ENCODE measurements at regions not wholly inside any gene's neighbourhood (a gene's known extent, or its start where the extent isn't known, plus 50 kb on each side); places are given as distances from the start of the nearest gene placed in this dataset.

GRCh38 chr10:2210088-2210487 is 472.8 kb upstream of the ADARB2 start:
- WGBS, 3 donors = 3 to 7% (median 5%) methylated on average over 7 of the region's 7 CpGs
- TF ChIP-seq EP300 (IDR thresholded peaks at IDR 0.05) = no peak
- TF ChIP-seq CTCF (IDR thresholded peaks at IDR 0.05) = no peak
- TF ChIP-seq POLR2A (IDR thresholded peaks at IDR 0.05) = no peak
- no peaks in the 10 kb centered on the region for H3K4me1 ChIP-seq (ENCODE audit: insufficient read depth)
- no peaks in the 10 kb centered on the region for H3K36me3 ChIP-seq
- H3K4me3 ChIP-seq = no peak overlapping the region
- H3K27me3 ChIP-seq = no peaks in the 10 kb centered on the region
- no peaks in the 10 kb centered on the region for H3K9me3 ChIP-seq
- no peak overlapping the region for H3K27ac ChIP-seq
- intact Hi-C loops (cut with DNase I) = no loop called here
- DNase-seq = no peak

- DNase-seq = no peak
- H3K27me3 ChIP-seq = no peaks in the 10 kb centered on the region
- TF ChIP-seq CTCF (IDR thresholded peaks at IDR 0.05) = no peak
- TF ChIP-seq EP300 (IDR thresholded peaks at IDR 0.05) = no peak
- TF ChIP-seq POLR2A (IDR thresholded peaks at IDR 0.05) = no peak
- H3K27ac ChIP-seq = no peak overlapping the region
- H3K36me3 ChIP-seq = no peaks in the 10 kb centered on the region
- H3K4me3 ChIP-seq = no peak overlapping the region
- 74 to 85% (median 77%) methylated on average over 7 of the region's 7 CpGs for WGBS, 3 donors
- H3K4me1 ChIP-seq (ENCODE audit: insufficient read depth) = no peaks in the 10 kb centered on the region
- intact Hi-C loops (cut with DNase I) = no loop called here
- H3K9me3 ChIP-seq = no peaks in the 10 kb centered on the region
Observed at GRCh38 chr10:2208106-2208505, 470.8 kb upstream of the ADARB2 start.

GRCh38 chr10:2207246-2207922 is 470.1 kb upstream of the ADARB2 start:
- H3K27ac ChIP-seq = no peak overlapping the region
- 92 to 93% (median 93%) methylated on average over 27 of the region's 27 CpGs for WGBS, 3 donors
- no peaks in the 10 kb centered on the region for H3K9me3 ChIP-seq
- H3K27me3 ChIP-seq = no peaks in the 10 kb centered on the region
- intact Hi-C loops (cut with DNase I) = no loop called here
- no peaks in the 10 kb centered on the region for H3K4me1 ChIP-seq (ENCODE audit: insufficient read depth)
- H3K36me3 ChIP-seq = no peaks in the 10 kb centered on the region
- no peak for DNase-seq
- H3K4me3 ChIP-seq = no peak overlapping the region
- TF ChIP-seq CTCF (IDR thresholded peaks at IDR 0.05) (no peak), EP300 (IDR thresholded peaks at IDR 0.05) (no peak), POLR2A (IDR thresholded peaks at IDR 0.05) (no peak)

- no peak overlapping the region for H3K4me3 ChIP-seq
- no peaks in the 10 kb centered on the region for H3K9me3 ChIP-seq
- no peak overlapping the region for H3K27ac ChIP-seq
- H3K4me1 ChIP-seq (ENCODE audit: insufficient read depth) = no peaks in the 10 kb centered on the region
- no peaks in the 10 kb centered on the region for H3K36me3 ChIP-seq
- no peak for DNase-seq
- no peaks in the 10 kb centered on the region for H3K27me3 ChIP-seq
- TF ChIP-seq CTCF (IDR thresholded peaks at IDR 0.05) (no peak), POLR2A (IDR thresholded peaks at IDR 0.05) (no peak), EP300 (IDR thresholded peaks at IDR 0.05) (no peak)
- 58 to 69% (median 61%) methylated on average over 2 of the region's 2 CpGs for WGBS, 3 donors
- intact Hi-C loops (cut with DNase I) = no loop called here
Observed at GRCh38 chr10:2205406-2205805, 468.1 kb upstream of the ADARB2 start.
